NCI-H748 (cell line): ENCODE measurements at regions not wholly inside any gene's neighbourhood (a gene's known extent, or its start where the extent isn't known, plus 50 kb on each side); places are given as distances from the start of the nearest gene placed in this dataset.
"Not testable (repeated sequence)": the region's sequence is repeated elsewhere in the genome, so short reads cannot be mapped to it uniquely, and the experiment has no call there.

Experiments used
- DNase-seq: peaks from one replicate; lab custom pipeline; 2025; ENCODE audit not compliant: unreplicated experiment; lab: John Stamatoyannopoulos, UW

- DNase-seq, result no peak
These were observed 69.8 kb upstream of the ADRA1D start for GRCh38 chr20:4318891-4319290.

GRCh38 chr20:4310616-4311015 lies 61.5 kb upstream of the ADRA1D start:
- not testable (repeated sequence) for DNase-seq

- DNase-seq, result no peak
These were observed 57.1 kb upstream of the ADRA1D start for GRCh38 chr20:4306206-4306605.

DNA sequence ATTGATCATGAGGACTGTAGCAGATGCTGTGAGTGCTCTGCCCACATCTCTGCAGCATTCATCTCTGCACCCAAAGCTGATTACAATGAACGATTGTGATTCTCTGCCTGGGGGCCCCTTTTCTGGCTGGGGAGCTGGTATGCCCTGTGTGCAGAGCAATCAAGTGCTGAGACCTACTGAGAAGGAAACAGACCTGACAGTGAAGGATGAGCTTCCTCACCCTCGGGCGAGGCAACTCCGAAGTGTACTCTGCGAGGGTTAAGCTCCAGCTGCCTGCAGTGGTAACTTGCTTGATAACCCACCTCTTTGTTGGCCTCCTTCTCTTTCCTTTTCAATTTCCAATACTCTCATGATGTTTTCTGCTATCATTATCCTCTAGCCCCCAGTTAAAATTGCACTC lies 56.0 kb upstream of the ADRA1D start:
- DNase-seq, result no peak

GRCh38 chr20:4304601-4305000 lies 55.5 kb upstream of the ADRA1D start:
- DNase-seq, result no peak

GRCh38 chr20:4303136-4303535 lies 54.0 kb upstream of the ADRA1D start:
- DNase-seq, result no peak

DNA sequence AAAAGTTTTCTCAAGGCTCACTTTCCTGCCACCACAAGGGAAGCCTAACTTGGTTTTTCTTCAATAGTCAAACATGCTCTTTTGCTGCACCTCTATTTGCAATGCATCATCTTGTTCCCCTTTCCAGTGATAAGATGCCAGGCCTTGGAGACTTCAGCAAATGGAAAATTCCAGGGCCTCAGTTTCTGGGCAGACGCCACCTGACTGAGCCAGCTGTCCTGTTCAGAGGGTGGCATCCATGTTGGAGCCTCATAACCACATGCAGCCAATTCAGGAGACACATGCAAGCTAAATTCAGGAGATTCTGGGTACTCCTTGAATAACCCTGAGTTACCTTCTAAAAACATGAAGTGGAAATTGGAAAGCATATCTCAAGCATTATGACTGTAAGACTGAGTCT lies 51.8 kb upstream of the ADRA1D start:
- DNase-seq, result no peak

GRCh38 chr20:4300401-4300800 lies 51.3 kb upstream of the ADRA1D start:
- no peak for DNase-seq

DNA sequence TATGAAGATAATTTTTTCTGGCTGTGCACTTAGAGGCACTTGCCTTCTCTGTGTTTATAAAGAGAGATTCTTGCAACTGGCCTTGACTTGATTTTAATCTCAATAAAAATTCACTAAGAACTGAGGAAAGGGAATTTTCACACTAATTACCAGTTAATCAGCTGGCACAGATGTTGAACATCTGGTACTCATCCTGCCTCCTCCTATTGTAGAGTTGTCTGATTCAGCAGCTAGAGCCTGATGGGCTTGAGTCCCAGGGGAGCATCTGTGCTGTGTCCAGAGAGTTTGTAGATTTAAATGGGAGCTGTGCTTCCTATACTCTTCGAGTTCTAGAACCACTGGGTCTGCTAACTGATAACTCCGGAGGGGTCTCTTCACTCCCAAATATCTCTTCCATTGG lies 50.7 kb upstream of the ADRA1D start:
- no peak for DNase-seq

DNA sequence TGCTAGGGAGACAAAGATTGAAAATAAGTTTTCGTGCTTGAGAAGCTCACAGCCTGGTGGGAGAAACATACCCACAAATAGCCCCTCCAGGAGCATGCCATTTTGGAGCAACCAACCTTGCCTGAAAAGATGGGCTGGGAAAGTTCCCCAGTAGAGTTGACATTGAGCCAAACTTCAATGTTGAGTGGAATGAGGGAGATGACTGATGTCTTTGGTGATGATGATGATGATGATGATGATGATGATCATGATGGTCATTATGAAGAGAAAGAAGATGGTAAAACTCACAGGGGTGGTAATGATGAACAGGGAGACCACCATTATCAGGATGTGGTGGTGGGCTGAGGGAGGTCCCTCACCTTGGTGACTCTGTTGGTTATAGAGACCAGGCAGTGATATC lies 50.1 kb upstream of the ADRA1D start:
- DNase-seq, result no peak
